ENCODE measurements at regions not wholly inside any gene's neighbourhood (a gene's known extent, or its start where the extent isn't known, plus 50 kb on each side); places are given as distances from the start of the nearest gene placed in this dataset.
"Not testable (repeated sequence)": the region's sequence is repeated elsewhere in the genome, so short reads cannot be mapped to it uniquely, and the experiment has no call there.

GRCh38 chr6:4447639-4448330 is 312.4 kb upstream of the ECI2 start:
- DNase-seq: no peak

- DNase-seq: no peak
Observed at GRCh38 chr6:4446982-4447381, 311.6 kb upstream of the ECI2 start.

GRCh38 chr6:4441981-4442434 is 306.6 kb upstream of the ECI2 start:
- no peak for DNase-seq

GRCh38 chr6:4439159-4439558 is 303.8 kb upstream of the ECI2 start:
- no peak for DNase-seq

GRCh38 chr6:4437342-4437741 is 302.0 kb upstream of the ECI2 start:
- DNase-seq: no peak

GRCh38 chr6:4435981-4436445 is 300.6 kb upstream of the ECI2 start:
- DNase-seq: peak in 1 of 3 experiments; percentile 47

- no peak for DNase-seq
Observed at GRCh38 chr6:4434655-4435054, 299.3 kb upstream of the ECI2 start.

GRCh38 chr6:4433199-4433598 is 297.8 kb upstream of the ECI2 start:
- DNase-seq: no peak

- DNase-seq: no peak
Observed at GRCh38 chr6:4426968-4427367, 291.6 kb upstream of the ECI2 start.

GRCh38 chr6:4421837-4422236 is 286.5 kb upstream of the ECI2 start:
- DNase-seq: no peak

- DNase-seq: no peak
Observed at GRCh38 chr6:4420160-4420865, 284.9 kb upstream of the ECI2 start.

- no peak for DNase-seq
Observed at GRCh38 chr6:4415549-4415948, 280.2 kb upstream of the ECI2 start.

- not testable (repeated sequence) for DNase-seq
Observed at GRCh38 chr6:4414078-4414477, 278.7 kb upstream of the ECI2 start.

- DNase-seq: no peak
Observed at GRCh38 chr6:4413073-4413472, 277.7 kb upstream of the ECI2 start.

GRCh38 chr6:4412488-4412887 is 277.1 kb upstream of the ECI2 start:
- no peak for DNase-seq

- DNase-seq: no peak
Observed at GRCh38 chr6:4412077-4412476, 276.7 kb upstream of the ECI2 start.

- DNase-seq: not testable (repeated sequence)
Observed at GRCh38 chr6:4407710-4408109, 272.3 kb upstream of the ECI2 start.

- DNase-seq: no peak
Observed at GRCh38 chr6:4405621-4406212, 270.3 kb upstream of the ECI2 start.

- DNase-seq: no peak
Observed at GRCh38 chr6:4404415-4404814, 269.0 kb upstream of the ECI2 start.

- DNase-seq: no peak
Observed at GRCh38 chr6:4403828-4404227, 268.5 kb upstream of the ECI2 start.

GRCh38 chr6:4403023-4403752 is 267.8 kb upstream of the ECI2 start:
- DNase-seq: no peak

GRCh38 chr6:4402477-4402976 is 267.2 kb upstream of the ECI2 start:
- DNase-seq: no peak
